Suppressor macrophage treated with lipopolysaccharide for 1 hour (primary cell): ENCODE measurements at regions not wholly inside any gene's neighbourhood (a gene's known extent, or its start where the extent isn't known, plus 50 kb on each side); places are given as distances from the start of the nearest gene placed in this dataset.

Experiments
- DNase-seq, 3 donors: peaks; one replicate each; pipeline ENCODE4 v3.0.0-alpha.2; 2020 to 2022

GRCh38 chr11:133693110-133693509, 152.2 kb downstream of the SPATA19 start:
- no peak for DNase-seq

GRCh38 chr11:133692126-133692934, 153.0 kb downstream of the SPATA19 start:
- DNase-seq: no peak

GRCh38 chr11:133687781-133688180, 155.5 kb upstream of the OPCML start:
- no peak for DNase-seq

- DNase-seq: no peak
Measured at GRCh38 chr11:133681901-133682300, 149.6 kb upstream of the OPCML start.

GRCh38 chr11:133679896-133680295, 147.6 kb upstream of the OPCML start:
- DNase-seq: no peak

GRCh38 chr11:133678191-133678590, 145.9 kb upstream of the OPCML start:
- DNase-seq: no peak

- DNase-seq: no peak
Measured at GRCh38 chr11:133677387-133677786, 145.1 kb upstream of the OPCML start.

GRCh38 chr11:133676265-133676664, 144.0 kb upstream of the OPCML start:
- no peak for DNase-seq

GRCh38 chr11:133669371-133670053, 137.2 kb upstream of the OPCML start:
- DNase-seq: no peak

- DNase-seq: no peak
Measured at GRCh38 chr11:133663135-133663985, 131.1 kb upstream of the OPCML start.

GRCh38 chr11:133661846-133662245, 129.5 kb upstream of the OPCML start:
- DNase-seq: no peak

- DNase-seq: no peak
Measured at GRCh38 chr11:133660202-133660568, 127.9 kb upstream of the OPCML start.

- no peak for DNase-seq
Measured at GRCh38 chr11:133659538-133660201, 127.4 kb upstream of the OPCML start.

GRCh38 chr11:133657054-133657453, 124.8 kb upstream of the OPCML start:
- DNase-seq: no peak

- DNase-seq: no peak
Measured at GRCh38 chr11:133656082-133656635, 123.9 kb upstream of the OPCML start.

GRCh38 chr11:133654630-133655212, 122.4 kb upstream of the OPCML start:
- DNase-seq: no peak

GRCh38 chr11:133653336-133653735, 121.0 kb upstream of the OPCML start:
- DNase-seq: no peak

GRCh38 chr11:133650082-133650481, 117.8 kb upstream of the OPCML start:
- no peak for DNase-seq

- no peak for DNase-seq
Measured at GRCh38 chr11:133649040-133649439, 116.7 kb upstream of the OPCML start.

GRCh38 chr11:133639408-133639807, 107.1 kb upstream of the OPCML start:
- no peak for DNase-seq

- no peak for DNase-seq
Measured at GRCh38 chr11:133638921-133639320, 106.6 kb upstream of the OPCML start.

- no peak for DNase-seq
Measured at GRCh38 chr11:133636711-133637355, 104.5 kb upstream of the OPCML start.
